Smooth muscle cell (in vitro differentiated cells): ENCODE measurements at regions not wholly inside any gene's neighbourhood (a gene's known extent, or its start where the extent isn't known, plus 50 kb on each side); places are given as distances from the start of the nearest gene placed in this dataset.

Source experiments
- DNase-seq: peaks from one replicate; lab custom pipeline; 2025; ENCODE audit not compliant: unreplicated experiment; lab: John Stamatoyannopoulos, UW
- H2AFZ ChIP-seq: fragments of 200-600 bp; sonication (generic); 2 replicates; pipeline ENCODE4 v1.6.0; 2016; ENCODE audit warnings: antibody characterized with exemption, low read depth, mild to moderate bottlenecking
- H3F3A ChIP-seq: fragments of 200-600 bp; sonication (generic); 2 replicates; pipeline ENCODE4 v1.6.0; 2017; ENCODE audit warnings: antibody characterized with exemption, low read depth
- H3K27ac ChIP-seq: fragments of 200-600 bp; sonication (generic); 2 replicates; pipeline ENCODE4 v1.5.1; 2016; ENCODE audit warnings: low read depth, mild to moderate bottlenecking
- H3K27me3 ChIP-seq: fragments of 200-600 bp; sonication (generic); 2 replicates; pipeline ENCODE4 v1.6.1; 2016; ENCODE audit warnings: low read depth, mild to moderate bottlenecking
- H3K36me3 ChIP-seq: fragments of 200-600 bp; sonication (generic); 2 replicates; pipeline ENCODE4 v1.5.1; 2016; ENCODE audit warnings: low read depth
- H3K4me1 ChIP-seq: fragments of 200-600 bp; sonication (generic); 2 replicates; pipeline ENCODE4 v1.5.1; 2016; ENCODE audit warnings: low read depth
- H3K4me2 ChIP-seq: fragments of 200-600 bp; sonication (generic); 2 replicates; pipeline ENCODE4 v1.6.0; 2016; ENCODE audit warnings: mild to moderate bottlenecking
- H3K4me3 ChIP-seq: fragments of 200-600 bp; sonication (generic); 2 replicates; pipeline ENCODE4 v1.5.1; 2016; ENCODE audit warnings: mild to moderate bottlenecking
- H3K79me2 ChIP-seq: fragments of 200-600 bp; sonication (generic); 2 replicates; pipeline ENCODE4 v1.6.0; 2016; ENCODE audit warnings: low read depth, mild to moderate bottlenecking
- H3K9ac ChIP-seq: fragments of 200-600 bp; sonication (generic); 2 replicates; pipeline ENCODE4 v1.6.0; 2016; ENCODE audit warnings: low read depth
- H3K9me3 ChIP-seq: fragments of 200-600 bp; sonication (generic); replicated peaks from 2 replicates; pipeline ENCODE4 v1.5.1; 2016; ENCODE audit warnings: low read depth
- H4K20me1 ChIP-seq: fragments of 200-600 bp; sonication (generic); 2 replicates; pipeline ENCODE4 v1.6.0; 2016; ENCODE audit warnings: low read depth
- WGBS: methylation state at CpG from one replicate; pipeline ENCODE4 v1.1.7; 2016; ENCODE audit warnings: low lambda C conversion rate; 5-methylcytosine and 5-hydroxymethylcytosine counted together
- TF ChIP-seq, protein P1 (sequence below): fragments of 200-600 bp; sonication (generic); IDR thresholded peaks from 2 replicates; pipeline ENCODE4 v1.5.1; 2017; ENCODE audit warnings: borderline replicate concordance, mild to moderate bottlenecking, antibody characterized with exemption; ENCODE audit not compliant: insufficient read depth, poor library complexity, severe bottlenecking

GRCh38 chr10:88209231-88209630 lies 345.8 kb downstream of the PTEN start:
- Histone ChIP-seq H2AFZ (no peak overlapping the region), H3K27ac (no peak overlapping the region), H3K9me3 (no peaks in the 10 kb centered on the region), H3K9ac (no peak overlapping the region), H3K4me1 (no peaks in the 10 kb centered on the region), H3K4me3 (no peak overlapping the region), H3K27me3 (peaks cover 30% of the 10 kb centered on the region), H3K36me3 (no peaks in the 10 kb centered on the region), H3K79me2 (no peaks in the 10 kb centered on the region), H3F3A (no peaks in the 10 kb centered on the region), H3K4me2 (no peak overlapping the region), H4K20me1 (no peaks in the 10 kb centered on the region)
- WGBS = 83% methylated on average over 4 of the region's 4 CpGs
- no peak for DNase-seq
- TF ChIP-seq, protein P1, sequence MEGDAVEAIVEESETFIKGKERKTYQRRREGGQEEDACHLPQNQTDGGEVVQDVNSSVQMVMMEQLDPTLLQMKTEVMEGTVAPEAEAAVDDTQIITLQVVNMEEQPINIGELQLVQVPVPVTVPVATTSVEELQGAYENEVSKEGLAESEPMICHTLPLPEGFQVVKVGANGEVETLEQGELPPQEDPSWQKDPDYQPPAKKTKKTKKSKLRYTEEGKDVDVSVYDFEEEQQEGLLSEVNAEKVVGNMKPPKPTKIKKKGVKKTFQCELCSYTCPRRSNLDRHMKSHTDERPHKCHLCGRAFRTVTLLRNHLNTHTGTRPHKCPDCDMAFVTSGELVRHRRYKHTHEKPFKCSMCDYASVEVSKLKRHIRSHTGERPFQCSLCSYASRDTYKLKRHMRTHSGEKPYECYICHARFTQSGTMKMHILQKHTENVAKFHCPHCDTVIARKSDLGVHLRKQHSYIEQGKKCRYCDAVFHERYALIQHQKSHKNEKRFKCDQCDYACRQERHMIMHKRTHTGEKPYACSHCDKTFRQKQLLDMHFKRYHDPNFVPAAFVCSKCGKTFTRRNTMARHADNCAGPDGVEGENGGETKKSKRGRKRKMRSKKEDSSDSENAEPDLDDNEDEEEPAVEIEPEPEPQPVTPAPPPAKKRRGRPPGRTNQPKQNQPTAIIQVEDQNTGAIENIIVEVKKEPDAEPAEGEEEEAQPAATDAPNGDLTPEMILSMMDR = no peak

DNA sequence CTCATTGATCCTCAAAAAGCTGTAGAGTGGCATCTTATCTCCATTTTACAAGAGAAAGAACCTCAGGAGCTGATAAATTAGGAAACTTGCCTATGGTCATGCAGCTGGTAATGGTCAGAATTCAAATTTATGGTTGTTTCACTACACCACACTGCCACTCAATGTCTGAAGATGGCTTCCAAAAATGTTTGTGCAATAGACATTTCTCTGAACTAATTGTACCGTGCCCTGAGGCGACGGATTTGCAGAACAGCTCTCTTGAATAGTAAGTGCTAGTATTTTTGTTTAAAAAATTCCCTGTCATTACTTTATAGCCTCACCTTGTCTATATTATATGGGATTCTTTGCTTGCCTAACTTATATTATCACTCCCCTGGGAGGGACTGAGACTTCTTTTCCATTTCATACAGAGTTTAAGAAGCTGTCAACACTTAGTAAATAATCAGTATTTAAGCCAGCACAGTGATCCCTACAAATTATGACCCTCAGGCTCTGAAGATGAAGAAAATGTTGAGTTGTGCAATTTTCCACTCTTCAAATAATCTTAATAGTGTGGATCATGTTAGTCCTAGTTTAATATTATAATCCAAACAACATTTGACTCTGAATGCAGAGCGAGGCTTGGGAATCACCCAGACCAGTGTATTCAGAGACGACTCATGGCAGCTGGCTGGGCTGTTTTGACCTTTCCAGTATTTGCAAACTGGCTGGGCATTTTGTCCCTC lies 346.6 kb downstream of the PTEN start:
- TF ChIP-seq, protein P1 = no peak
- Histone ChIP-seq H3K9ac (no peak overlapping the region), H3K27me3 (peaks cover 32% of the 10 kb centered on the region), H3K36me3 (no peaks in the 10 kb centered on the region), H3K4me1 (no peaks in the 10 kb centered on the region), H2AFZ (no peak overlapping the region), H3F3A (no peaks in the 10 kb centered on the region), H4K20me1 (no peaks in the 10 kb centered on the region), H3K9me3 (no peaks in the 10 kb centered on the region), H3K4me2 (no peak overlapping the region), H3K4me3 (no peak overlapping the region), H3K27ac (no peak overlapping the region), H3K79me2 (no peaks in the 10 kb centered on the region)
- 42% methylated on average over 5 of the region's 5 CpGs for WGBS
- DNase-seq = no peak

DNA sequence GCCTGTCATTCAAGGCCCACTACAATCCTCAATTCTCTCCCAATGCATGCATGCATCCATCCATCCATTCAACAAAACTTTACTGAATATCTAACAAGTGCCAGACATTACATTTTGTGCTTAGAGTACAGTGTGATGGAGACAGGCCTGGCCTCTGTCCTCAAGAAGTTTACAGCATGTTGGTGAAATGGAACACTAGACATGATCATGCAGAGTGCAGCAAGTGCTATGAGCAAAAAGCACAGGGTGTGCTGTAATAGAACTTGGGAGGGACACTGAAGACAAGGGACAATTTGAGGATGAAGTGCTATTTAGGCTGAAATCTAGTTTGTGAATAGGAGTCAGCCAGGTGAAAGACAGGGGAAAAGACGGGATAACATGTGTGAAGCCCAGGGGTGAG lies 347.8 kb downstream of the PTEN start:
- H3K4me1 ChIP-seq = no peaks in the 10 kb centered on the region
- 80% methylated on average over 1 of the region's 1 CpG for WGBS
- TF ChIP-seq, protein P1 = no peak
- H3F3A ChIP-seq = no peaks in the 10 kb centered on the region
- H3K27ac ChIP-seq = no peak overlapping the region
- H3K9me3 ChIP-seq = no peaks in the 10 kb centered on the region
- no peaks in the 10 kb centered on the region for H3K79me2 ChIP-seq
- H3K9ac ChIP-seq = no peak overlapping the region
- no peaks in the 10 kb centered on the region for H4K20me1 ChIP-seq
- no peaks in the 10 kb centered on the region for H3K36me3 ChIP-seq
- DNase-seq = no peak
- H3K27me3 ChIP-seq = peaks cover 32% of the 10 kb centered on the region
- no peak overlapping the region for H3K4me3 ChIP-seq
- H3K4me2 ChIP-seq = no peak overlapping the region
- no peak overlapping the region for H2AFZ ChIP-seq

- H3K9me3 ChIP-seq = no peaks in the 10 kb centered on the region
- H3K9ac ChIP-seq = no peak overlapping the region
- no peak overlapping the region for H2AFZ ChIP-seq
- H3F3A ChIP-seq = no peaks in the 10 kb centered on the region
- no peak overlapping the region for H3K27ac ChIP-seq
- no peaks in the 10 kb centered on the region for H3K4me1 ChIP-seq
- peaks cover 40% of the 10 kb centered on the region for H3K27me3 ChIP-seq
- TF ChIP-seq, protein P1 = no peak
- H3K4me2 ChIP-seq = no peak overlapping the region
- H4K20me1 ChIP-seq = no peaks in the 10 kb centered on the region
- no peaks in the 10 kb centered on the region for H3K79me2 ChIP-seq
- H3K36me3 ChIP-seq = no peaks in the 10 kb centered on the region
- DNase-seq = no peak
- H3K4me3 ChIP-seq = no peak overlapping the region
Measured at GRCh38 chr10:88212069-88212468, 348.6 kb downstream of the PTEN start.
